ENCODE measurements at regions not wholly inside any gene's neighbourhood (a gene's known extent, or its start where the extent isn't known, plus 50 kb on each side); places are given as distances from the start of the nearest gene placed in this dataset.

DNA sequence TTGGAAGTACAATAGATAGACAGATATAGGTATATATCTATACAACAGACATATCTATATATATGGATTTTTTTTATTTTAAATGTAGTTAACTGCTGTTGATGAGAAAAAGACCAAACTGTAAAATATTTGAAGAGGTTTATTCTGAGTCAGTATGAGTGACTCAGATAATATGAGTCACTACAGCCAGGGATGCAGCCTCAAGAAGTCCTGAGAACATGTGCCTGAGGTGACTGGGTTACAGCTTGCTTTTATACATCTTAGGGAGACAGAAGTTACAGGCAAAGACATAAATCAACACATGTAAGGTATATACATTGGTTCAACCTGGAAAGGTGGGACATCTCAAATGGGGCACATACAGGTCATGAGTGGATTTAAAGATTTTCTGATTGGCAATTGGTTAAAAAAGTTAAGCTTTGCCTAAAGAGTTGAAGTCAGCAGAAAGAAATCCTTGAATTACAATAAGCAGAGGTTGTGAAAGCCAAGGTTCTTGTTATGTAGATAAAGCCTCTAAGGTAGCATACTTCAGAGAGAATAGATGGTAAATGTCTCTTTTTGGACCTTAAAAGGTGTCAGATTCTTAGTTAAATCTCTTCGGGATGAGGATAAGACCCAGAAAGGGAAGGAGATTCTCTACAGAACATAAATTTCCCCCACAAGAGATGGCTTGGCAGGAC lies 149.9 kb downstream of the RBM43 start:
- no peaks in the 10 kb centered on the region for H3K79me2 ChIP-seq (ENCODE audit: insufficient read depth)
- H3K9me2 ChIP-seq (ENCODE audit: insufficient read depth), result no peaks in the 10 kb centered on the region
- H3K36me3 ChIP-seq (ENCODE audit: low read depth), result no peaks in the 10 kb centered on the region
- TF ChIP-seq EZH2 (IDR thresholded peaks at IDR 0.05; ENCODE audit: insufficient read depth, poor library complexity, severe bottlenecking) (no peak), EZH2phosphoT487 (IDR thresholded peaks at IDR 0.05; ENCODE audit: insufficient read depth, low read depth) (no peak)
- no peak overlapping the region for H2AFZ ChIP-seq
- no peak overlapping the region for H3K9ac ChIP-seq
- H3F3A ChIP-seq (ENCODE audit: insufficient read depth), result peaks cover 14% of the 10 kb centered on the region
- peak; percentile 86 for DNase-seq
- in situ Hi-C loops (cut with MboI), result no loop called here
- 100% methylated on average over 1 of the region's 1 CpG for WGBS, 2 experiments (ENCODE audit: low coverage in 1 of 2, low lambda C conversion rate in 2 of 2, missing lambda C conversion rate in 2 of 2)
- H3K4me2 ChIP-seq (ENCODE audit: unreplicated experiment), result no peak overlapping the region
- no peaks in the 10 kb centered on the region for H3K9me3 ChIP-seq (ENCODE audit: low read depth)
- H3K27ac ChIP-seq, result no peak overlapping the region
- no peaks in the 10 kb centered on the region for H4K20me1 ChIP-seq (ENCODE audit: insufficient read depth)
- H3K4me1 ChIP-seq (ENCODE audit: insufficient read depth), result peaks cover 8% of the 10 kb centered on the region; the same call in 1 of the 2 replicates
- no peaks in the 10 kb centered on the region for H3K27me3 ChIP-seq (replicated peaks; ENCODE audit: insufficient read depth)
- H3K4me3 ChIP-seq, result no peak overlapping the region

DNA sequence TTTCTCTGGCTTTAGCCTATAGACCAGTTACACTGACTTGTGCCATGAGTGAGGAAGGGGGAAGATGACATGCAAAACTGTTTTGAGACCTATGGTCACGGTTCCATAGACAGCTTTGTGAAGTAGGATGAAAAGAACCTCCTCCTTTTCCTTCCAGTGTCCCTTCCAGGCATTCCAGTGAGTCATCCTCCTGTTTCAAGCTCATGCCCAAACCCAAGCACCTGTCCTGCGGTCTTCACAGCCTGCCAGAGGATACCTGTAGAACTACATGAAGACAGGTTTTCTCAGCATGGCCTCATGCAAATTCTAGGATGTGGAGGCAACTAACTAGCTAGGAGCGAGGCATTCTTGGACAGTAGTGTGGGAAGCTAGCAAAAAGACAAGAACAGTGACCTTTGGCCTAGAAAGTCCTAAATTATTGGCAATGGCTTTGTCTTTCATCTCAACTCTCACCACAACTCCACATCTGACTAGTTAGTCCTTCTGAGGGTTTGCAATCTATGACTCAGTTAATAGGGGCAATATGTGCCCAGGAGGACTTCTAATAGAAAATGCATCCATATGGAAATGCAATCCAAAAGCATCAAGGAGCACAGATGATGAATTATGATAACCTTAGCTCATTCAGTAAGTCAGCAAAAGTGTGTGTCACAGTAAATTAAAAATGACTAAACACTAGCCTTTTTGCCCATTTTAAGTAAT lies 154.7 kb downstream of the RBM43 start:
- H3K4me3 ChIP-seq, result no peak overlapping the region
- peaks cover 8% of the 10 kb centered on the region; the same call in 1 of the 2 replicates for H3K4me1 ChIP-seq (ENCODE audit: insufficient read depth)
- peaks cover 14% of the 10 kb centered on the region for H3F3A ChIP-seq (ENCODE audit: insufficient read depth)
- no peak overlapping the region for H3K9ac ChIP-seq
- no peaks in the 10 kb centered on the region for H3K9me2 ChIP-seq (ENCODE audit: insufficient read depth)
- no peak overlapping the region for H3K4me2 ChIP-seq (ENCODE audit: unreplicated experiment)
- no peak overlapping the region for H2AFZ ChIP-seq
- 93 to 95% methylated on average over 3 of the region's 3 CpGs for WGBS, 2 experiments (ENCODE audit: low coverage in 1 of 2, low lambda C conversion rate in 2 of 2, missing lambda C conversion rate in 2 of 2)
- no peak overlapping the region for H3K27ac ChIP-seq
- no peaks in the 10 kb centered on the region for H4K20me1 ChIP-seq (ENCODE audit: insufficient read depth)
- no peaks in the 10 kb centered on the region for H3K79me2 ChIP-seq (ENCODE audit: insufficient read depth)
- no peaks in the 10 kb centered on the region for H3K27me3 ChIP-seq (replicated peaks; ENCODE audit: insufficient read depth)
- in situ Hi-C loops (cut with MboI), result no loop called here
- no peak for TF ChIP-seq EZH2phosphoT487 (IDR thresholded peaks at IDR 0.05; ENCODE audit: insufficient read depth, low read depth)
- no peak for TF ChIP-seq EZH2 (IDR thresholded peaks at IDR 0.05; ENCODE audit: insufficient read depth, poor library complexity, severe bottlenecking)
- no peaks in the 10 kb centered on the region for H3K9me3 ChIP-seq (ENCODE audit: low read depth)
- no peaks in the 10 kb centered on the region for H3K36me3 ChIP-seq (ENCODE audit: low read depth)
- DNase-seq, result peak; percentile 45

DNA sequence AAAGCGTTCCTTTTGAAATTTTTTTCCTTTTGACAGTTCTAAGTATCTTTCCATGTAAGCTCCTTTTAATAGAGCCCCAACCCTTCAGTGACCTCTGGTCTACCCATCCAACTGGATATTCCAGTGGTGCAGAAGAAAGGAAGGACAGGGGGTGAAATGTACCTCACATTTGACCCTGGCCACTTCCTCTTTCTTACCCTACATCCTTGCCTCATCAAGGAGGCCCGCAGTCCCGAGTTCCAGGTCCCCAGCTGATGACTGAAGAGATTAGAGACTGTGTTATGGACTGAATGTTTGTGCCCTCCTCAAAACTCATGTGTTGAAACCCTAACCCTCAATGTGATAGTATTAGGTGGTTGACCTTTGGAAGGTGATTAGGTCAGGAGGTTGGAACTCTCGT lies 158.1 kb downstream of the RBM43 start:
- H3K4me1 ChIP-seq (ENCODE audit: insufficient read depth), result peaks cover 8% of the 10 kb centered on the region; the same call in 1 of the 2 replicates
- H3K9ac ChIP-seq, result no peak overlapping the region
- no peaks in the 10 kb centered on the region for H3K36me3 ChIP-seq (ENCODE audit: low read depth)
- in situ Hi-C loops (cut with MboI), result no loop called here
- no peaks in the 10 kb centered on the region for H3K9me2 ChIP-seq (ENCODE audit: insufficient read depth)
- H3K27ac ChIP-seq, result no peak overlapping the region
- H3K79me2 ChIP-seq (ENCODE audit: insufficient read depth), result no peaks in the 10 kb centered on the region
- WGBS, 2 experiments (ENCODE audit: low coverage in 1 of 2, low lambda C conversion rate in 2 of 2, missing lambda C conversion rate in 2 of 2), result 93 to 95% methylated on average over 4 of the region's 4 CpGs
- no peaks in the 10 kb centered on the region for H3K9me3 ChIP-seq (ENCODE audit: low read depth)
- H2AFZ ChIP-seq, result no peak overlapping the region
- H4K20me1 ChIP-seq (ENCODE audit: insufficient read depth), result no peaks in the 10 kb centered on the region
- H3K4me3 ChIP-seq, result no peak overlapping the region
- H3F3A ChIP-seq (ENCODE audit: insufficient read depth), result peaks cover 7% of the 10 kb centered on the region; the same call in 1 of the 2 replicates
- H3K4me2 ChIP-seq (ENCODE audit: unreplicated experiment), result no peak overlapping the region
- no peaks in the 10 kb centered on the region for H3K27me3 ChIP-seq (replicated peaks; ENCODE audit: insufficient read depth)
- TF ChIP-seq EZH2phosphoT487 (IDR thresholded peaks at IDR 0.05; ENCODE audit: insufficient read depth, low read depth) (no peak), EZH2 (IDR thresholded peaks at IDR 0.05; ENCODE audit: insufficient read depth, poor library complexity, severe bottlenecking) (no peak)
- DNase-seq, result no peak

GRCh38 chr2:151102226-151102625 lies 159.4 kb downstream of the RBM43 start:
- Histone ChIP-seq H3K36me3 (ENCODE audit: low read depth) (no peaks in the 10 kb centered on the region), H3K27me3 (replicated peaks; ENCODE audit: insufficient read depth) (no peaks in the 10 kb centered on the region), H3K79me2 (ENCODE audit: insufficient read depth) (no peaks in the 10 kb centered on the region), H3K9me2 (ENCODE audit: insufficient read depth) (no peaks in the 10 kb centered on the region), H3K4me2 (ENCODE audit: unreplicated experiment) (no peak overlapping the region), H2AFZ (no peak overlapping the region), H3K9me3 (ENCODE audit: low read depth) (no peaks in the 10 kb centered on the region), H3F3A (ENCODE audit: insufficient read depth) (peaks cover 7% of the 10 kb centered on the region; the same call in 1 of the 2 replicates), H3K4me1 (ENCODE audit: insufficient read depth) (peaks cover 5% of the 10 kb centered on the region; the same call in 1 of the 2 replicates), H3K9ac (no peak overlapping the region), H4K20me1 (ENCODE audit: insufficient read depth) (no peaks in the 10 kb centered on the region), H3K27ac (no peak overlapping the region), H3K4me3 (no peak overlapping the region)
- in situ Hi-C loops (cut with MboI), result no loop called here
- DNase-seq, result no peak
- 12 to 24% methylated on average over 2 of the region's 2 CpGs for WGBS, 2 experiments (ENCODE audit: low coverage in 1 of 2, low lambda C conversion rate in 2 of 2, missing lambda C conversion rate in 2 of 2)
- TF ChIP-seq EZH2 (IDR thresholded peaks at IDR 0.05; ENCODE audit: insufficient read depth, poor library complexity, severe bottlenecking), result no peak
- no peak for TF ChIP-seq EZH2phosphoT487 (IDR thresholded peaks at IDR 0.05; ENCODE audit: insufficient read depth, low read depth)
